SU-DHL-6 (cell line): ENCODE measurements at regions not wholly inside any gene's neighbourhood (a gene's known extent, or its start where the extent isn't known, plus 50 kb on each side); places are given as distances from the start of the nearest gene placed in this dataset.

Source experiments
- CTCF ChIP-seq: fragments of 200-600 bp; sonication (generic); IDR thresholded peaks from one replicate; pipeline ENCODE4 v1.5.1; 2017; ENCODE audit warnings: antibody characterized with exemption, mild to moderate bottlenecking, low read length, moderate library complexity; ENCODE audit not compliant: insufficient read depth, poor library complexity, severe bottlenecking
- EZH2phosphoT487 ChIP-seq: fragments of 200-600 bp; sonication (generic), shearing (Covaris generic); conservative IDR thresholded peaks from 2 replicates; pipeline ENCODE4 v1.6.1; 2018; ENCODE audit warnings: mild to moderate bottlenecking, antibody characterized with exemption, low read length, moderate library complexity, mixed read lengths

DNA sequence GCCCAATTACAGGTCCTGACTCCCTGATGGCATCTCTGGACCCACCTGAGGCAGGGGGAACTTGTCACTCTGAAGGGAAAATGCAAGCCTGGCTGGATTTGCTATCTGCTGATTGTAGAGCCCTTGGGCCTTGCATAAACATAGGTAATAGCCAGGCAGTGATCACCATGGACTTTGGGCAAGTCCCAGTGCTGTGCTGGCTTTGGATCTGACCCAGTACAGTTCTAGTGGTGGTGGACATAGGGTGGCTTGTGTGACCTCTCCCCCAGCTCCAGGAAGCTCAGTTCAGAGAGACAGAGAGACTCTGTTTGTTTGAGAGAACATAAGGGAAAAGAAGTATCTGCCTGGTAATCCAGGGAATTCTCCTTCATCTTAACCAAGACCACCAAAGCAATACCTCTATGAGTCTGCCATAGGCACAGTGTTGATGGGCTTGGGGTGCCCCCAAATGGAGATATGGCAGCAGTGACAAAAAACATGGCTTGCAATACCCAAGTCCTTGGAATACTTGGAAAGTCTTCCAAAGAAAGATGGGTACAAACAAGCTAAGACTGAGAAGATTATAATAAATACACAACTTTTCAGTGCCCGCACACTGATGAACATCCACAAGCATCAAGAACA lies 348.5 kb downstream of the PYDC2 start:
- no peak for TF ChIP-seq CTCF
- no peak for TF ChIP-seq EZH2phosphoT487
